PC-3 (cell line): ENCODE measurements at regions not wholly inside any gene's neighbourhood (a gene's known extent, or its start where the extent isn't known, plus 50 kb on each side); places are given as distances from the start of the nearest gene placed in this dataset.

Experiments
- ATAC-seq: fragments of 200-7000 bp; cut with Tn5 transposase; 2 replicates; pipeline ENCODE4 v1.9.1; 2020; ENCODE audit warnings: mild to moderate bottlenecking, moderate library complexity
- BruUV-seq: library from RNA; stranded (reverse); fragments of 400-500 nt; replicated peaks from 2 replicates; lab custom pipeline; 2021; lab: Mats Ljungman, UMichigan
- CTCF ChIA-PET: fragments of 300-600 bp; sonication (Branson Sonifier 250); formaldehyde crosslinking; loops from one replicate; lab custom pipeline; 2022; ENCODE audit warnings: antibody characterized with exemption; lab: Charles Lee
- POLR2A ChIA-PET: fragments of 300-600 bp; sonication (Branson Sonifier 250); formaldehyde crosslinking; loops from one replicate; lab custom pipeline; 2022; ENCODE audit warnings: antibody characterized with exemption; ENCODE audit not compliant: unreplicated experiment; lab: Charles Lee
- DNase-seq: peaks from one replicate; pipeline ENCODE4 v3.0.0-alpha.2; 2015
- H2AFZ ChIP-seq: fragments of 300-600 bp; sonication (generic); 2 replicates; pipeline ENCODE4 v1.6.0; 2016; ENCODE audit warnings: antibody characterized with exemption, low read length
- H3F3A ChIP-seq: fragments of 300-600 bp; sonication (generic); one replicate; pipeline ENCODE4 v1.6.0; 2017; ENCODE audit warnings: antibody characterized with exemption, low read length, control low read depth, mild to moderate bottlenecking; ENCODE audit not compliant: unreplicated experiment
- H3K27ac ChIP-seq: fragments of 300-600 bp; sonication (generic); 2 replicates; pipeline ENCODE4 v1.5.1; 2016; ENCODE audit warnings: mild to moderate bottlenecking, low read length
- H3K27me3 ChIP-seq: fragments of 300-600 bp; sonication (generic); 2 replicates; pipeline ENCODE4 v1.6.1; 2016; ENCODE audit warnings: low read length, mixed read lengths
- H3K36me3 ChIP-seq: fragments of 300-600 bp; sonication (generic); 2 replicates; pipeline ENCODE4 v1.6.1; 2016; ENCODE audit warnings: low read depth, mixed run types, low read length, mixed read lengths
- H3K4me1 ChIP-seq: fragments of 300-600 bp; sonication (generic); 2 replicates; pipeline ENCODE4 v1.5.1; 2016; ENCODE audit warnings: low read length; ENCODE audit not compliant: insufficient read depth
- H3K4me2 ChIP-seq: fragments of 300-600 bp; sonication (generic); 2 replicates; pipeline ENCODE4 v1.6.0; 2016; ENCODE audit warnings: low read length
- H3K4me3 ChIP-seq: fragments of 300-600 bp; sonication (generic); 2 replicates; pipeline ENCODE4 v1.5.1; 2016; ENCODE audit warnings: mild to moderate bottlenecking, low read length, mixed read lengths
- H3K79me2 ChIP-seq: fragments of 300-600 bp; sonication (generic); 2 replicates; pipeline ENCODE4 v1.6.1; 2017; ENCODE audit warnings: low read length, mixed read lengths
- H3K9ac ChIP-seq: fragments of 300-600 bp; sonication (generic); 2 replicates; pipeline ENCODE4 v1.6.0; 2016; ENCODE audit warnings: mild to moderate bottlenecking, low read length
- H3K9me2 ChIP-seq: fragments of 300-600 bp; sonication (generic); replicated peaks from 2 replicates; pipeline ENCODE4 v1.6.1; 2016; ENCODE audit warnings: mixed run types, low read length, mixed read lengths
- H3K9me3 ChIP-seq: fragments of 300-600 bp; sonication (generic); 2 replicates; pipeline ENCODE4 v1.6.1; 2016; ENCODE audit warnings: low read length, mixed read lengths
- H4K20me1 ChIP-seq: fragments of 300-600 bp; sonication (generic); 2 replicates; pipeline ENCODE4 v1.6.1; 2016; ENCODE audit warnings: low read length, mixed read lengths
- EZH2 ChIP-seq: fragments of 300-600 bp; sonication (generic); IDR thresholded peaks from one replicate; pipeline ENCODE4 v1.6.1; 2017; ENCODE audit warnings: antibody characterized with exemption, mild to moderate bottlenecking, low read length; ENCODE audit not compliant: unreplicated experiment
- EZH2phosphoT487 ChIP-seq: fragments of 300-600 bp; sonication (generic); IDR thresholded peaks from 2 replicates; pipeline ENCODE4 v1.6.1; 2018; ENCODE audit warnings: mild to moderate bottlenecking, antibody characterized with exemption, low read length, borderline replicate concordance
- intact Hi-C: fragments of 100-400 bp; cut with micrococcal nuclease; formaldehyde crosslinking; loops from 2 replicates; pipeline ENCODE4 v1.9.0; 2023
- TF ChIP-seq, protein P1 (sequence below): fragments of 300-600 bp; sonication (generic); conservative IDR thresholded peaks from 2 replicates; pipeline ENCODE4 v1.5.1; 2017; ENCODE audit warnings: antibody characterized with exemption, low read depth, mild to moderate bottlenecking, low read length

- H4K20me1 ChIP-seq: no peaks in the 10 kb centered on the region
- no TSS peak for BruUV-seq
- H3K4me3 ChIP-seq: no peak overlapping the region
- no peak overlapping the region for H2AFZ ChIP-seq
- H3K9me2 ChIP-seq: no peaks in the 10 kb centered on the region
- CTCF ChIA-PET: no interaction called here
- DNase-seq: no peak
- H3K27ac ChIP-seq: no peak overlapping the region
- intact Hi-C loops: no loop called here
- ATAC-seq: no peak
- no peak overlapping the region for H3K4me2 ChIP-seq
- H3F3A ChIP-seq: no peaks in the 10 kb centered on the region
- H3K9me3 ChIP-seq: no peaks in the 10 kb centered on the region
- POLR2A ChIA-PET: no interaction called here
- no peak overlapping the region for H3K9ac ChIP-seq
- TF ChIP-seq EZH2phosphoT487 (no peak), EZH2 (no peak)
- TF ChIP-seq, protein P1, sequence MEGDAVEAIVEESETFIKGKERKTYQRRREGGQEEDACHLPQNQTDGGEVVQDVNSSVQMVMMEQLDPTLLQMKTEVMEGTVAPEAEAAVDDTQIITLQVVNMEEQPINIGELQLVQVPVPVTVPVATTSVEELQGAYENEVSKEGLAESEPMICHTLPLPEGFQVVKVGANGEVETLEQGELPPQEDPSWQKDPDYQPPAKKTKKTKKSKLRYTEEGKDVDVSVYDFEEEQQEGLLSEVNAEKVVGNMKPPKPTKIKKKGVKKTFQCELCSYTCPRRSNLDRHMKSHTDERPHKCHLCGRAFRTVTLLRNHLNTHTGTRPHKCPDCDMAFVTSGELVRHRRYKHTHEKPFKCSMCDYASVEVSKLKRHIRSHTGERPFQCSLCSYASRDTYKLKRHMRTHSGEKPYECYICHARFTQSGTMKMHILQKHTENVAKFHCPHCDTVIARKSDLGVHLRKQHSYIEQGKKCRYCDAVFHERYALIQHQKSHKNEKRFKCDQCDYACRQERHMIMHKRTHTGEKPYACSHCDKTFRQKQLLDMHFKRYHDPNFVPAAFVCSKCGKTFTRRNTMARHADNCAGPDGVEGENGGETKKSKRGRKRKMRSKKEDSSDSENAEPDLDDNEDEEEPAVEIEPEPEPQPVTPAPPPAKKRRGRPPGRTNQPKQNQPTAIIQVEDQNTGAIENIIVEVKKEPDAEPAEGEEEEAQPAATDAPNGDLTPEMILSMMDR: no peak
- H3K36me3 ChIP-seq: no peaks in the 10 kb centered on the region
- no peaks in the 10 kb centered on the region for H3K79me2 ChIP-seq
- H3K4me1 ChIP-seq: no peaks in the 10 kb centered on the region
- H3K27me3 ChIP-seq: no peaks in the 10 kb centered on the region
Measured at GRCh38 chr1:106880226-106880625, 176.2 kb upstream of the PRMT6 start.

- TF ChIP-seq, protein P1: no peak
- TF ChIP-seq EZH2: no peak
- no peak for TF ChIP-seq EZH2phosphoT487
- Histone ChIP-seq H3K4me2 (no peak overlapping the region), H3K9ac (no peak overlapping the region), H2AFZ (no peak overlapping the region), H3K4me1 (no peaks in the 10 kb centered on the region), H4K20me1 (no peaks in the 10 kb centered on the region), H3F3A (no peaks in the 10 kb centered on the region), H3K4me3 (no peak overlapping the region), H3K79me2 (no peaks in the 10 kb centered on the region), H3K9me3 (no peaks in the 10 kb centered on the region), H3K36me3 (no peaks in the 10 kb centered on the region), H3K27ac (no peak overlapping the region), H3K27me3 (no peaks in the 10 kb centered on the region), H3K9me2 (no peaks in the 10 kb centered on the region)
- no TSS peak for BruUV-seq
- DNase-seq: no peak
- POLR2A ChIA-PET: no interaction called here
- CTCF ChIA-PET: no interaction called here
- no peak for ATAC-seq
- intact Hi-C loops: no loop called here
Measured at GRCh38 chr1:106883208-106883607, 173.3 kb upstream of the PRMT6 start.

GRCh38 chr1:106889059-106889458 lies 167.4 kb upstream of the PRMT6 start:
- Histone ChIP-seq H3K4me1 (no peaks in the 10 kb centered on the region), H3K36me3 (no peaks in the 10 kb centered on the region), H3K27me3 (no peaks in the 10 kb centered on the region), H3K9me3 (no peaks in the 10 kb centered on the region), H2AFZ (no peak overlapping the region), H4K20me1 (no peaks in the 10 kb centered on the region), H3K4me3 (no peak overlapping the region), H3F3A (no peaks in the 10 kb centered on the region), H3K27ac (no peak overlapping the region), H3K4me2 (no peak overlapping the region), H3K79me2 (no peaks in the 10 kb centered on the region), H3K9me2 (no peaks in the 10 kb centered on the region), H3K9ac (no peak overlapping the region)
- POLR2A ChIA-PET: no interaction called here
- BruUV-seq: no TSS peak
- DNase-seq (no peak), ATAC-seq (no peak)
- TF ChIP-seq, protein P1: no peak
- TF ChIP-seq EZH2phosphoT487 (no peak), EZH2 (no peak)
- intact Hi-C loops: no loop called here
- CTCF ChIA-PET: no interaction called here
